ENCODE measurements at regions not wholly inside any gene's neighbourhood (a gene's known extent, or its start where the extent isn't known, plus 50 kb on each side); places are given as distances from the start of the nearest gene placed in this dataset.

DNA sequence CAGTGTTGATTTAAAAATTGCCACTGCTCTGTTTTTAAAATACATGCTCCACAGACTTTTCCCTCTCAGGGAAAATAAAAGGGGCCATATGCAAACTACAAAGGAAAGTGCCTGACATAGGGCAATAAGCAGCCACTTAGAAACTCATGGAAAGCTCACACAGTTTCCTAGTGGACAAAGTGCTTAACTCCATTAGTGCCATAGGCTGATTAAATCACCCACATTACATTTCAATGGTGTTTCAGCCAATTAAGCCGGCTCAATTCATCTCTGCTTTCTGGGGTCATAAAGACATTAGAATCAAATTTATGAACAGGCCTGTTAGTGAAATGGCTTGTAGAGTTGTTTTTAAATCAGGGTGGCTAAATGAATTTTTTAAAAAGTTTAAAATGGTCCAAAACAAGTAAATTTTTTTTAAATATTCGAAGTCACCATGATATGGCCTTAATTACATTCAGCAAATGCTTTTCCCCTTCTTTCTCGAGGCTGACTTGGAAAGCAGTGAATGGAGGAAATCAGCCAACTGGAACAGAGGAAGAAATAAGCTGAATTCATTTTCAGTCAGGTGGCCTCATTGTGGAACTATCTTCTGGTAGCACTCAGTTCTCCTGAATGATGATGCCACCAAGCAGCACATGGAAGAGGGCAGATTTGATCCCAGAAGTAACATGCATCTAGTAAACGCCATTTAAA lies 2305.1 kb upstream of the AGA start:
- DNase-seq (ENCODE audit: low read depth): no peak
- no peak overlapping the region for H3K4me3 ChIP-seq (ENCODE audit: low read depth, low read length)
- TF ChIP-seq CTCF (IDR thresholded peaks at IDR 0.05; ENCODE audit: insufficient read depth, low read length): no peak

GRCh38 chr4:179748837-179749236 lies 2306.6 kb upstream of the AGA start:
- no peak overlapping the region for H3K4me3 ChIP-seq (ENCODE audit: low read depth, low read length)
- no peak for TF ChIP-seq CTCF (IDR thresholded peaks at IDR 0.05; ENCODE audit: insufficient read depth, low read length)
- no peak for DNase-seq (ENCODE audit: low read depth)

GRCh38 chr4:179750374-179750773 lies 2308.1 kb upstream of the AGA start:
- TF ChIP-seq CTCF (IDR thresholded peaks at IDR 0.05; ENCODE audit: insufficient read depth, low read length): no peak
- no peak overlapping the region for H3K4me3 ChIP-seq (ENCODE audit: low read depth, low read length)
- DNase-seq (ENCODE audit: low read depth): no peak

DNA sequence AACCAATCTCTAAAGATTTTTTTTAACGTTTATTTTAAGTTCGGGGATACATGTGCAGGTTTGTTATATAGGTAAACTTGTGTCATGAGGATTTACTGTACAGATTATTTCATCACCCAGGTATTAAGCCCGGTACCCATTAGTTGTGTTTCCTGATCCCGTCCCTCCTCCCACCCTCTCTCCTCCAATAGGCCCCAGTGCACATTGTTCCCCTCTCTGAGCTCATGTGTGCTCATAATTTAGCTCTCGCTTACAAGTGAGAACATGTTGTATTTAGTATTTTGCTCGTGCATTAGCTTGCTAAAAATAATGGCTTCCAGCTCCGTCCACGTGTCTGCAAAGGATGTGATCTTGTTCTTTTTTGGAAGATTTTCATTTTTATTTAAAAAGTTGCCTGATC lies 2309.4 kb upstream of the AGA start:
- DNase-seq (ENCODE audit: low read depth): no peak
- H3K4me3 ChIP-seq (ENCODE audit: low read depth, low read length): no peak overlapping the region
- no peak for TF ChIP-seq CTCF (IDR thresholded peaks at IDR 0.05; ENCODE audit: insufficient read depth, low read length)

DNA sequence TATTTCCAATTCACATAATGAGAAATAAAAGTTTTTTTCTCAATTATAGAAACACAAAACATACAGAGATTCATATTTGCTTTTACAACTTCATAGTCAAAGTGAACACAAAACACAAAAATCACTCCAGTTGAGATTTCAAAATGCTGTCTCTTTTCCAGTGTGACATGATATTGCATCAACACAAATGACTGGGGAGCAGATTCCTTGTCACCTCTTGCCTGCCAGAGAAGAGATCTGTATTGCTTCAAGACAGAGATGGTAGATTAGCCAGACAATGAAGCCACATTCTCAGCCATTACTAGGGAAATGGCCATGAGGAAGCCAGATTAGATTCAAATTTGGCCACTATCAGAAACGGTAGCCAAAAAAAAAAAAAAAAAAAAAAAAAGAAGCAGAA lies 2313.1 kb upstream of the AGA start:
- no peak for TF ChIP-seq CTCF (IDR thresholded peaks at IDR 0.05; ENCODE audit: insufficient read depth, low read length)
- DNase-seq (ENCODE audit: low read depth): no peak

GRCh38 chr4:179757641-179758040 lies 2315.4 kb upstream of the AGA start:
- DNase-seq (ENCODE audit: low read depth): no peak
- TF ChIP-seq CTCF (IDR thresholded peaks at IDR 0.05; ENCODE audit: insufficient read depth, low read length): no peak
- H3K4me3 ChIP-seq (ENCODE audit: low read depth, low read length): no peak overlapping the region

More for the DNA sequence above, 2313.1 kb upstream of the AGA start:
- H3K4me3 ChIP-seq (ENCODE audit: low read depth, low read length): no peak overlapping the region

GRCh38 chr4:179762840-179763239 lies 2320.6 kb upstream of the AGA start:
- no peak for DNase-seq (ENCODE audit: low read depth)
- TF ChIP-seq CTCF (IDR thresholded peaks at IDR 0.05; ENCODE audit: insufficient read depth, low read length): no peak
- H3K4me3 ChIP-seq (ENCODE audit: low read depth, low read length): no peak overlapping the region
